Stomach (tissue), 4 donors: ENCODE measurements at regions not wholly inside any gene's neighbourhood (a gene's known extent, or its start where the extent isn't known, plus 50 kb on each side); places are given as distances from the start of the nearest gene placed in this dataset.

Experiments
- POLR2A ChIP-seq, 4 donors: fragments of 450-650 bp; IDR thresholded peaks; one replicate each; pipeline ENCODE4 v1.6.1; 2016; ENCODE audit warnings: antibody characterized with exemption in 4 of 4, control low read depth in 2 of 4, mild to moderate bottlenecking in 1 of 4, moderate library complexity in 1 of 4
- TF ChIP-seq, protein P1 (sequence below), 7 experiments: fragments of 450-650 bp in 4 of 7; fragments of 200-600 bp in 3 of 7; sonication (generic) in 3 of 7; IDR thresholded peaks; one replicate each; pipeline ENCODE4 v1.5.1; 2016 to 2019; ENCODE audit warnings: antibody characterized with exemption in 7 of 7, control low read depth in 2 of 7, mild to moderate bottlenecking in 1 of 7

DNA sequence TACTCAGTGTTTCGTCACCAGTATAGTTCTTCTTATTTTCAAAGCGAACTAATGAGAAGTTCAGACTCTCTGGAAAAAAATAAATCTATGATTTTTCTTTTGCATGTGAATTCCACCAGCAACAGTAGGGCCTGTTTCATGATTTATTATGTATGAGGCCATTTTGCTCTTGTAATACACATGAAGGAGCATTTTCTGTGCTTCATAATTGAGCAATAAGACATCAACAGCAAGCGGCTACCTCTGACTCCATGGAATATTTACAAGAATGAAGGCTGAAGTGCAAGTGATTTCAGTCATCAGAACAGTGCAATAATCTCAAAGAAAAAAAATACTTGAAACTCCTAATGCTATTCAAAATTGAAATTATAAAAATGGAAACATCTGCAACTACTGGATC is 282.9 kb upstream of the EDIL3 start:
- TF ChIP-seq POLR2A (IDR thresholded peaks at IDR 0.05): no peak
- TF ChIP-seq, protein P1, sequence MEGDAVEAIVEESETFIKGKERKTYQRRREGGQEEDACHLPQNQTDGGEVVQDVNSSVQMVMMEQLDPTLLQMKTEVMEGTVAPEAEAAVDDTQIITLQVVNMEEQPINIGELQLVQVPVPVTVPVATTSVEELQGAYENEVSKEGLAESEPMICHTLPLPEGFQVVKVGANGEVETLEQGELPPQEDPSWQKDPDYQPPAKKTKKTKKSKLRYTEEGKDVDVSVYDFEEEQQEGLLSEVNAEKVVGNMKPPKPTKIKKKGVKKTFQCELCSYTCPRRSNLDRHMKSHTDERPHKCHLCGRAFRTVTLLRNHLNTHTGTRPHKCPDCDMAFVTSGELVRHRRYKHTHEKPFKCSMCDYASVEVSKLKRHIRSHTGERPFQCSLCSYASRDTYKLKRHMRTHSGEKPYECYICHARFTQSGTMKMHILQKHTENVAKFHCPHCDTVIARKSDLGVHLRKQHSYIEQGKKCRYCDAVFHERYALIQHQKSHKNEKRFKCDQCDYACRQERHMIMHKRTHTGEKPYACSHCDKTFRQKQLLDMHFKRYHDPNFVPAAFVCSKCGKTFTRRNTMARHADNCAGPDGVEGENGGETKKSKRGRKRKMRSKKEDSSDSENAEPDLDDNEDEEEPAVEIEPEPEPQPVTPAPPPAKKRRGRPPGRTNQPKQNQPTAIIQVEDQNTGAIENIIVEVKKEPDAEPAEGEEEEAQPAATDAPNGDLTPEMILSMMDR (IDR thresholded peaks at IDR 0.05): no peak
